ENCODE measurements at regions not wholly inside any gene's neighbourhood (a gene's known extent, or its start where the extent isn't known, plus 50 kb on each side); places are given as distances from the start of the nearest gene placed in this dataset.
"Not testable (repeated sequence)": the region's sequence is repeated elsewhere in the genome, so short reads cannot be mapped to it uniquely, and the experiment has no call there.

DNA sequence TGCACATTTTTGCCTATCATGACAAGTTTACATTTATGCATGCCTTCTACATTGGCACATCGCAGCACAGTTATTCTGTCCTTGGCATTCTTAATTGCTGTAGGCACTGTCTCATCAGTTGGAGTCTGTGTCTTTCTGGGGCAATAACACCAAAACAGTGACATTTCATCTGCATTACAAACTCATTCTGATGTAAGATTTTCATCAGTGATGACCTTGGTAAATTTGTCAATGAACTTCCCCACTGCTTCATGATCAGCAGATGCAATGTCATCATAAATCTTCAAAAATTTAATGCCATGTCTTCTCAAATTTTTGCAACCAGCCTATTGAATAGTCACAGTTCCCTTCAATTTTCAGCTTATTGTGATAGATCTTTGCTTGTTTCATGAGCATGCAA lies 85.5 kb downstream of the CAPZA3 start:
- in situ Hi-C loops (cut with HindIII; ENCODE audit: low sequenced_read_pairs): no loop called here
- H3K4me3 ChIP-seq (ENCODE audit: low read depth, low read length): no peak overlapping the region
- TF ChIP-seq, protein P1, sequence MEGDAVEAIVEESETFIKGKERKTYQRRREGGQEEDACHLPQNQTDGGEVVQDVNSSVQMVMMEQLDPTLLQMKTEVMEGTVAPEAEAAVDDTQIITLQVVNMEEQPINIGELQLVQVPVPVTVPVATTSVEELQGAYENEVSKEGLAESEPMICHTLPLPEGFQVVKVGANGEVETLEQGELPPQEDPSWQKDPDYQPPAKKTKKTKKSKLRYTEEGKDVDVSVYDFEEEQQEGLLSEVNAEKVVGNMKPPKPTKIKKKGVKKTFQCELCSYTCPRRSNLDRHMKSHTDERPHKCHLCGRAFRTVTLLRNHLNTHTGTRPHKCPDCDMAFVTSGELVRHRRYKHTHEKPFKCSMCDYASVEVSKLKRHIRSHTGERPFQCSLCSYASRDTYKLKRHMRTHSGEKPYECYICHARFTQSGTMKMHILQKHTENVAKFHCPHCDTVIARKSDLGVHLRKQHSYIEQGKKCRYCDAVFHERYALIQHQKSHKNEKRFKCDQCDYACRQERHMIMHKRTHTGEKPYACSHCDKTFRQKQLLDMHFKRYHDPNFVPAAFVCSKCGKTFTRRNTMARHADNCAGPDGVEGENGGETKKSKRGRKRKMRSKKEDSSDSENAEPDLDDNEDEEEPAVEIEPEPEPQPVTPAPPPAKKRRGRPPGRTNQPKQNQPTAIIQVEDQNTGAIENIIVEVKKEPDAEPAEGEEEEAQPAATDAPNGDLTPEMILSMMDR (IDR thresholded peaks at IDR 0.05; ENCODE audit: low read depth, low read length): no peak
- no peak for DNase-seq (ENCODE audit: low read depth, low spot score)

DNA sequence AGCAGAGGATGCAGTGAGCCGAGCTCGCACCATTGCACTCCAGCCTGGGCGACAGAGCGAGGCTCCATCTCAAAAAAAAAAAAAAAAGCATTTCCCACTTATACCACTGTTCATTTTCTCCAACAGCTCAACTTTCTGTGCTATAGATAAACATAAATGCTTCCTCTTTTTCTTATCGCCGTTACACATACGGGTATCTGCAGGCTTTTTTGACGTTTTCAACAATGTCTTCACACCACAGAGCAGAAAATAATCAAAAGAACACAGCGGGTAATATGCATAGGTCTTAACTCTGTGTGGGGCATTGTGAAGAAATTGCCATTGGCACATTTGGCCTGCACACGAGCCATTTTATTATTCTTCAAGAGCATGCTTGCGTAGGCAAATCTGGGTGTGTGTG lies 86.4 kb downstream of the CAPZA3 start:
- DNase-seq (ENCODE audit: low read depth, low spot score): no peak
- TF ChIP-seq, protein P1 (IDR thresholded peaks at IDR 0.05; ENCODE audit: low read depth, low read length): no peak
- in situ Hi-C loops (cut with HindIII; ENCODE audit: low sequenced_read_pairs): no loop called here
- H3K4me3 ChIP-seq (ENCODE audit: low read depth, low read length): no peak overlapping the region

DNA sequence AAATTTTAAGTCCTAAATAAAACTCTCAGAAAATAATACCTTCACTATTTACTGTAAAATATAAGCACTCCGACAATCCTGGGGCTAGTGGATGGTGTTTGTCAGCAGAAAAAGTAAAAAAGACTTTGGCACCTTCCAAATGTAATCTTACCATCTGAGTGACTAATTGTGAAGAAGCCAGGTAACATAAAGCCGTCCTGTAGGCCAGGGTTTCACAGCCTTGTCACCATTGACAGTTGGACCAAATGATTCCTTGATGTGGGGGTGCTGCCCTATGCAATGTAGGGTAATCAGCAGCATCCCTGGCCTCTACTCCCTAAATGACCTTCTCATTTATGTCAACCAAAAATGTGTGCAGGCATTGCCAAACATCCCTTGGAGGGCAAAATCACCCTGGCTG lies 87.2 kb downstream of the CAPZA3 start:
- no peak overlapping the region for H3K4me3 ChIP-seq (ENCODE audit: low read depth, low read length)
- TF ChIP-seq, protein P1 (IDR thresholded peaks at IDR 0.05; ENCODE audit: low read depth, low read length): no peak
- in situ Hi-C loops (cut with HindIII; ENCODE audit: low sequenced_read_pairs): no loop called here
- DNase-seq (ENCODE audit: low read depth, low spot score): no peak

DNA sequence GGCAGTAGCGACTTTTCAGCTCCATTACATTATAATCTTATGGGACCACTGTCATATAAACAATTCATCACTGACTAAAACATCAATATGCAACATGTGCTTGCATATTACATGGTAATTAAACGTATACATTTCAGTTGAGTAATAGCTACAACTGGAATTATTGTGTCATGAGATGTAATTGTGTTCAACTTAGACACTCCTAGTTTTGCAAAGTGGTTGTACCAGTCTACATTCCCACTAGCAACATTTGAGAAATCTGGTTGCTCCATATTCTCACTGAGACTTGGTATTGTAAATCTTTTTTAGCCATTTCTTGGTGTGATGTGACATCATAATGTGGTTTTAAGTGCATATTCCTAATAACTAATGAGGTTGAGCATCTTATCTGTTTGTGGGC lies 90.0 kb downstream of the CAPZA3 start:
- H3K4me3 ChIP-seq (ENCODE audit: low read depth, low read length): no peak overlapping the region
- no peak for DNase-seq (ENCODE audit: low read depth, low spot score)
- TF ChIP-seq, protein P1 (IDR thresholded peaks at IDR 0.05; ENCODE audit: low read depth, low read length): no peak
- in situ Hi-C loops (cut with HindIII; ENCODE audit: low sequenced_read_pairs): no loop called here

DNA sequence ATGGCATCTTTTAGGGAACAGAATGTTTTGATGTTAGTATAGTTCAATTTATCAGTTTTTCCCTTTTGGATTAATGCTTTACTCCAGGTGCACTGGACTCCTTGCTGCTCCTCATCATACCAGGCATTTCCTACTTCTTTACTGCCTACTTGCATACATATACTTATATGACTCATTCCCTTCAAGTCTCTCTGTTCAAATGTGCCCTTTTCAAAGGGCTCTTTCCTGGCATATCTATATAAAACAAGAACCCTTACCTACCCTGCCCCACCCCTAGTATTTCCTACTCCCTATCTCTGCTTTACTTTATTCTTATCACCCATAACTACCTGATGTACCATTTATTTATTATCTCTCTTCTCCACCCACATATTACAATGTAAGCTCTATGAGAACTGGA lies 90.6 kb downstream of the CAPZA3 start:
- TF ChIP-seq, protein P1 (IDR thresholded peaks at IDR 0.05; ENCODE audit: low read depth, low read length): no peak
- no peak overlapping the region for H3K4me3 ChIP-seq (ENCODE audit: low read depth, low read length)
- in situ Hi-C loops (cut with HindIII; ENCODE audit: low sequenced_read_pairs): no loop called here
- DNase-seq (ENCODE audit: low read depth, low spot score): no peak

DNA sequence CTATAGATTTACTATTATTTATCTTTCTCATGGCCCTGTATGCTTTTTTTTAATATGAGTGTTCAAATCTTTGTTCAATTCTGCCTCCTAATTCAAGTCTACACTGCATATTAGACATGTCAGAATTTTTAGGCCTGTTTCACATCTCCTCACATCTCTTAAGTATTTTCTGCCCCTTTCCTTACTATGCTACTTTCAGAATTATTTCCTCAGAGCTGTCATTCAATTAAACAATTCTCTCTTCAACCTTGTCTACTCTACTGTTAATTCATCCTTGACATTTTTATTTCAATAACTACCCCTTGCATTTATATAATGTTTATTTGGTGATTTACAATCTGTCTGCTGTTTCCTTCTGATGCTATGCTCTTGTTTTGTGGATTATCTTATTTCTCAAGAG lies 91.1 kb downstream of the CAPZA3 start:
- DNase-seq (ENCODE audit: low read depth, low spot score): no peak
- in situ Hi-C loops (cut with HindIII; ENCODE audit: low sequenced_read_pairs): no loop called here
- H3K4me3 ChIP-seq (ENCODE audit: low read depth, low read length): no peak overlapping the region
- TF ChIP-seq, protein P1 (IDR thresholded peaks at IDR 0.05; ENCODE audit: low read depth, low read length): no peak

DNA sequence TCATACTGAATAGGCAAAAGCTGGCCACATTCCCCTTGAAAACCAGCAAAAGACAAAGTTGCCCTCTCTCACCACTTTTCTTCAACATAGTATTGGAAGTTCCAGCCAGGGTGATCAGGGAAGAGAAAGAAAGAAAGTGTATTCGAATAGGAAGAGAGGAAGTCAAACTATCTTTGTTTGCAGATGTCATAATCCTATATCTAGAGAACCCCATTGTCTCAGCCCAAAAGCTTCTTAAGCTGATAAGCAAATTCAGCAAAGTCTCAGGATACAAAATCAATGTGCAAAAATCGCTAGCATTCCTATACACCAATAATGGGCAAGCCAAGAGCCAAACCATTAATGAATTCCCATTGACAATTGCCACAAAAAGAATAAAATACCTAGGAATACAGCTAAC lies 95.0 kb downstream of the CAPZA3 start:
- DNase-seq (ENCODE audit: low read depth, low spot score); in situ Hi-C loops (cut with HindIII; ENCODE audit: low sequenced_read_pairs); H3K4me3 ChIP-seq (ENCODE audit: low read depth, low read length): not testable (repeated sequence)

All from astrocyte of the spinal cord (primary cell).